ENCODE measurements at regions not wholly inside any gene's neighbourhood (a gene's known extent, or its start where the extent isn't known, plus 50 kb on each side); places are given as distances from the start of the nearest gene placed in this dataset.
"Not testable (repeated sequence)": the region's sequence is repeated elsewhere in the genome, so short reads cannot be mapped to it uniquely, and the experiment has no call there.

- DNase-seq (ENCODE audit: low read depth), result no peak
Observed at GRCh38 chr17:14442798-14443528, 142.1 kb downstream of the HS3ST3B1 start.

GRCh38 chr17:14437176-14437575 lies 136.3 kb downstream of the HS3ST3B1 start:
- DNase-seq (ENCODE audit: low read depth), result no peak

GRCh38 chr17:14436266-14436665 lies 135.4 kb downstream of the HS3ST3B1 start:
- DNase-seq (ENCODE audit: low read depth), result no peak

- DNase-seq (ENCODE audit: low read depth), result no peak
Observed at GRCh38 chr17:14434506-14434905, 133.6 kb downstream of the HS3ST3B1 start.

GRCh38 chr17:14432079-14432478 lies 131.2 kb downstream of the HS3ST3B1 start:
- no peak for DNase-seq (ENCODE audit: low read depth)

- DNase-seq (ENCODE audit: low read depth), result no peak
Observed at GRCh38 chr17:14429084-14429483, 128.2 kb downstream of the HS3ST3B1 start.

- no peak for DNase-seq (ENCODE audit: low read depth)
Observed at GRCh38 chr17:14428648-14429029, 127.8 kb downstream of the HS3ST3B1 start.

GRCh38 chr17:14427900-14428647 lies 127.2 kb downstream of the HS3ST3B1 start:
- no peak for DNase-seq (ENCODE audit: low read depth)

GRCh38 chr17:14423156-14423555 lies 122.3 kb downstream of the HS3ST3B1 start:
- not testable (repeated sequence) for DNase-seq (ENCODE audit: low read depth)

GRCh38 chr17:14417336-14417735 lies 116.5 kb downstream of the HS3ST3B1 start:
- DNase-seq (ENCODE audit: low read depth), result no peak

- DNase-seq (ENCODE audit: low read depth), result no peak
Observed at GRCh38 chr17:14409292-14409691, 108.4 kb downstream of the HS3ST3B1 start.

GRCh38 chr17:14407541-14407940 lies 106.7 kb downstream of the HS3ST3B1 start:
- DNase-seq (ENCODE audit: low read depth), result no peak

GRCh38 chr17:14405189-14405588 lies 104.3 kb downstream of the HS3ST3B1 start:
- no peak for DNase-seq (ENCODE audit: low read depth)

All from LHCN-M2 (cell line).